HCT116 (cell line): ENCODE measurements at regions not wholly inside any gene's neighbourhood (a gene's known extent, or its start where the extent isn't known, plus 50 kb on each side); places are given as distances from the start of the nearest gene placed in this dataset.

Source experiments
- ATAC-seq: fragments of 200-7000 bp; cut with Tn5 transposase; 2 replicates; pipeline ENCODE4 v1.9.1; 2020; ENCODE audit warnings: mild to moderate bottlenecking, moderate library complexity
- BruUV-seq: library from RNA; stranded (reverse); fragments of 400-500 nt; replicated peaks from 2 replicates; lab custom pipeline; 2021; lab: Mats Ljungman, UMichigan
- CTCF ChIA-PET: fragments of 300-600 bp; sonication (Branson Sonifier 250); formaldehyde crosslinking; loops from one replicate; lab custom pipeline; 2021; ENCODE audit warnings: antibody characterized with exemption; lab: Charles Lee
- POLR2A ChIA-PET: fragments of 300-600, 350-600 bp; sonication (Branson Sonifier 250); formaldehyde crosslinking; loops from one replicate; lab custom pipeline; 2021; ENCODE audit warnings: antibody characterized with exemption; lab: Charles Lee
- RAD21 ChIA-PET, 2 experiments: fragments of 300-600 bp; sonication (Branson Sonifier 250); formaldehyde crosslinking; loops; one replicate each; lab custom pipeline; 2023; ENCODE audit warnings: low total read pairs in 2 of 2; ENCODE audit not compliant: uncharacterized antibody in 2 of 2, unreplicated experiment in 2 of 2, low non-redundant PET in 1 of 2; lab: Charles Lee
- DNase-seq: peaks from one replicate; pipeline ENCODE4 v3.0.0-alpha.2; 2010; ENCODE audit warnings: low read depth, low spot score
- H2AFZ ChIP-seq: fragments of 200-600 bp; shearing (Covaris generic), sonication (generic); 2 replicates; pipeline ENCODE4 v1.6.1; 2017; ENCODE audit warnings: low read depth, mixed run types, mixed read lengths, antibody characterized with exemption, low read length; ENCODE audit not compliant: poor library complexity, severe bottlenecking
- H3K27ac ChIP-seq: 2 replicates; pipeline ENCODE4 v1.5.1; 2012; ENCODE audit warnings: low read depth, low read length
- H3K27me3 ChIP-seq: fragments of 200-600 bp; sonication (generic); 2 replicates; pipeline ENCODE4 v1.6.1; 2016; ENCODE audit warnings: mixed run types, low read length, mixed read lengths; ENCODE audit not compliant: insufficient read depth
- H3K36me3 ChIP-seq, 2 experiments: fragments of 200-500 bp in 1 of 2; fragments of 200-600 bp in 1 of 2; sonication (Bioruptor generic) in 1 of 2; sonication (generic) in 1 of 2; 2 replicates each; pipeline versions ENCODE4 v1.5.1 to v1.6.1; 2014 to 2016; ENCODE audit warnings: low read length in 2 of 2, inconsistent platforms in 1 of 2, mixed read lengths in 1 of 2, mixed run types in 1 of 2; ENCODE audit not compliant: insufficient read depth in 2 of 2, control insufficient read depth in 1 of 2
- H3K4me1 ChIP-seq, 2 experiments: fragments of 200-600 bp in 1 of 2; sonication (generic) in 1 of 2; 2 replicates each; pipeline versions ENCODE4 v1.5.1 to v1.6.1; 2012 to 2017; ENCODE audit warnings: low read length in 2 of 2, inconsistent platforms in 1 of 2, mild to moderate bottlenecking in 1 of 2, mixed read lengths in 1 of 2, mixed run types in 1 of 2, moderate library complexity in 1 of 2; ENCODE audit not compliant: insufficient read depth in 2 of 2, control insufficient read depth in 1 of 2
- H3K4me2 ChIP-seq: fragments of 200-600 bp; sonication (generic); 2 replicates; pipeline ENCODE4 v1.6.1; 2017; ENCODE audit warnings: mixed run types, low read length, mixed read lengths
- H3K4me3 ChIP-seq, 2 experiments: fragments of 200-600 bp in 1 of 2; sonication (generic) in 1 of 2; replicated peaks in 1 of 2; 2 replicates each; pipeline ENCODE4 v1.5.1; 2011 to 2016; ENCODE audit warnings: low read length in 2 of 2, control low read depth in 1 of 2, low read depth in 1 of 2, mild to moderate bottlenecking in 1 of 2, mixed read lengths in 1 of 2, mixed run types in 1 of 2
- H3K79me2 ChIP-seq: fragments of 200-600 bp; sonication (generic); 2 replicates; pipeline ENCODE4 v1.6.1; 2017; ENCODE audit warnings: mild to moderate bottlenecking, mixed run types, low read length, moderate library complexity, mixed read lengths; ENCODE audit not compliant: insufficient read depth
- H3K9ac ChIP-seq: fragments of 200-600 bp; sonication (generic); 2 replicates; pipeline ENCODE4 v1.6.1; 2016; ENCODE audit warnings: low read length, mixed read lengths
- H3K9me2 ChIP-seq: fragments of 200-600 bp; sonication (generic), shearing (Covaris generic); 2 replicates; pipeline ENCODE4 v1.6.1; 2017; ENCODE audit warnings: mixed run types, mild to moderate bottlenecking, moderate library complexity; ENCODE audit not compliant: insufficient read depth
- H3K9me3 ChIP-seq, 2 experiments: fragments of 200-500 bp in 1 of 2; fragments of 200-600 bp in 1 of 2; sonication (Bioruptor generic) in 1 of 2; sonication (generic) in 1 of 2; 2 replicates each; pipeline ENCODE4 v1.6.1; 2014 to 2017; ENCODE audit warnings: low read length in 2 of 2, mixed read lengths in 2 of 2, inconsistent platforms in 1 of 2, low read depth in 1 of 2, mild to moderate bottlenecking in 1 of 2, mixed run types in 1 of 2, moderate library complexity in 1 of 2; ENCODE audit not compliant: control insufficient read depth in 1 of 2, insufficient read depth in 1 of 2
- H4K20me1 ChIP-seq: fragments of 200-600 bp; sonication (generic), shearing (Covaris generic); 2 replicates; pipeline ENCODE4 v1.6.1; 2017; ENCODE audit warnings: mixed run types, mild to moderate bottlenecking, moderate library complexity; ENCODE audit not compliant: insufficient read depth
- FOSL1 ChIP-seq: IDR thresholded peaks from 2 replicates; pipeline ENCODE4 v1.6.1; 2012; ENCODE audit warnings: low read depth
- RAD21 ChIP-seq: IDR thresholded peaks from 2 replicates; pipeline ENCODE4 v1.6.1; 2012; ENCODE audit warnings: low read depth, mild to moderate bottlenecking
- SIN3A ChIP-seq: IDR thresholded peaks from 2 replicates; pipeline ENCODE4 v1.6.1; 2012; ENCODE audit warnings: low read depth
- TCF7L2 ChIP-seq: IDR thresholded peaks from 2 replicates; pipeline ENCODE4 v1.7.0; 2011; ENCODE audit warnings: borderline replicate concordance, inconsistent platforms; ENCODE audit not compliant: insufficient read depth, insufficient read length; ENCODE audit errors: extremely low read depth
- intact Hi-C: fragments of 100-400 bp; cut with micrococcal nuclease; formaldehyde crosslinking; loops from 2 replicates; pipeline ENCODE4 v1.10.0; 2022
- TF ChIP-seq, protein P1 (sequence below), 3 experiments: fragments of 200-600 bp in 1 of 3; sonication (generic) in 1 of 3; IDR thresholded peaks in 2 of 3; conservative IDR thresholded peaks in 1 of 3; 2 replicates each; pipeline ENCODE4 v1.5.1; 2012 to 2017; ENCODE audit warnings: low read depth in 2 of 3, low read length in 2 of 3, antibody characterized with exemption in 1 of 3, borderline replicate concordance in 1 of 3, control low read depth in 1 of 3, mild to moderate bottlenecking in 1 of 3, mixed read lengths in 1 of 3, mixed run types in 1 of 3, moderate library complexity in 1 of 3; ENCODE audit not compliant: insufficient read depth in 1 of 3
- TF ChIP-seq, protein P2 (sequence below): IDR thresholded peaks from 2 replicates; pipeline ENCODE4 v1.6.1; 2012
- TF ChIP-seq, protein P3 (sequence below): IDR thresholded peaks from 2 replicates; pipeline ENCODE4 v1.6.1; 2012; ENCODE audit warnings: low read depth
- TF ChIP-seq, protein P4 (sequence below): IDR thresholded peaks from 2 replicates; pipeline ENCODE4 v1.6.1; 2012
- TF ChIP-seq, protein P5 (sequence below): IDR thresholded peaks from 2 replicates; pipeline ENCODE4 v1.6.1; 2011; ENCODE audit warnings: mild to moderate bottlenecking, low read length, moderate library complexity; ENCODE audit not compliant: insufficient replicate concordance; ENCODE audit errors: extremely low read depth

DNA sequence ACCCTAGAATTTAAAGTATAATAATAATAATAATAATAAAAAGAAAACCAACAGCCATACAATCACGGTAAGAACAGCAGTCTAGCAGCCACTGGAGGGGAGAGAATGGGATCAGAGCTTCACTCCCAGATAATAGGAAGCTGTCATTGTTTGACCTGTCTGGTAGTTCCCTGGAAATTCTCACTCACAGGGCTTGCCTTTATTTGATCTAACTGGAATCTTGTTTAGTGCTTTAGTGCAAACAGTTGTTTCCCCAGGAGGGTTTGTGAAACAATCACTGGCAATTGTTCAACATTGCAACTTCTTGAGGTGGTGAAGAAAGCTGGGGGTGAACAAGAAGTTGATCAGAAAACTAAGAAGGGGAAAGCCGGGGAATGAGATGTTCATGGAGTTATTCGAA, 68.7 kb upstream of the PTCSC3 start:
- Histone ChIP-seq H2AFZ (no peak overlapping the region), H3K4me1 (no peaks in the 10 kb centered on the region), H3K4me2 (no peak overlapping the region), H3K9me2 (no peaks in the 10 kb centered on the region), H3K27me3 (no peaks in the 10 kb centered on the region), H3K4me3 (no peak overlapping the region), H3K9ac (no peak overlapping the region), H3K36me3 (no peaks in the 10 kb centered on the region), H3K9me3 (no peaks in the 10 kb centered on the region), H3K27ac (no peak overlapping the region), H3K79me2 (no peaks in the 10 kb centered on the region), H4K20me1 (no peaks in the 10 kb centered on the region)
- intact Hi-C loops: no loop called here
- RAD21 ChIA-PET: no interaction called here
- CTCF ChIA-PET: no interaction called here
- POLR2A ChIA-PET: no interaction called here
- no TSS peak for BruUV-seq
- ATAC-seq (no peak), DNase-seq (no peak)
- TF ChIP-seq, protein P1, sequence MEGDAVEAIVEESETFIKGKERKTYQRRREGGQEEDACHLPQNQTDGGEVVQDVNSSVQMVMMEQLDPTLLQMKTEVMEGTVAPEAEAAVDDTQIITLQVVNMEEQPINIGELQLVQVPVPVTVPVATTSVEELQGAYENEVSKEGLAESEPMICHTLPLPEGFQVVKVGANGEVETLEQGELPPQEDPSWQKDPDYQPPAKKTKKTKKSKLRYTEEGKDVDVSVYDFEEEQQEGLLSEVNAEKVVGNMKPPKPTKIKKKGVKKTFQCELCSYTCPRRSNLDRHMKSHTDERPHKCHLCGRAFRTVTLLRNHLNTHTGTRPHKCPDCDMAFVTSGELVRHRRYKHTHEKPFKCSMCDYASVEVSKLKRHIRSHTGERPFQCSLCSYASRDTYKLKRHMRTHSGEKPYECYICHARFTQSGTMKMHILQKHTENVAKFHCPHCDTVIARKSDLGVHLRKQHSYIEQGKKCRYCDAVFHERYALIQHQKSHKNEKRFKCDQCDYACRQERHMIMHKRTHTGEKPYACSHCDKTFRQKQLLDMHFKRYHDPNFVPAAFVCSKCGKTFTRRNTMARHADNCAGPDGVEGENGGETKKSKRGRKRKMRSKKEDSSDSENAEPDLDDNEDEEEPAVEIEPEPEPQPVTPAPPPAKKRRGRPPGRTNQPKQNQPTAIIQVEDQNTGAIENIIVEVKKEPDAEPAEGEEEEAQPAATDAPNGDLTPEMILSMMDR (IDR thresholded peaks at IDR 0.05 in 2 of 3, conservative IDR thresholded peaks at IDR 0.05 in 1 of 3; ENCODE audit: borderline replicate concordance in 1 of 3, insufficient read depth in 1 of 3, low read depth in 2 of 3, low read length in 2 of 3): no peak
- TF ChIP-seq FOSL1: no peak
- no peak for TF ChIP-seq SIN3A
- TF ChIP-seq, protein P2, sequence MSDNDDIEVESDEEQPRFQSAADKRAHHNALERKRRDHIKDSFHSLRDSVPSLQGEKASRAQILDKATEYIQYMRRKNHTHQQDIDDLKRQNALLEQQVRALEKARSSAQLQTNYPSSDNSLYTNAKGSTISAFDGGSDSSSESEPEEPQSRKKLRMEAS: no peak
- no peak for TF ChIP-seq RAD21
- TF ChIP-seq, protein P3, sequence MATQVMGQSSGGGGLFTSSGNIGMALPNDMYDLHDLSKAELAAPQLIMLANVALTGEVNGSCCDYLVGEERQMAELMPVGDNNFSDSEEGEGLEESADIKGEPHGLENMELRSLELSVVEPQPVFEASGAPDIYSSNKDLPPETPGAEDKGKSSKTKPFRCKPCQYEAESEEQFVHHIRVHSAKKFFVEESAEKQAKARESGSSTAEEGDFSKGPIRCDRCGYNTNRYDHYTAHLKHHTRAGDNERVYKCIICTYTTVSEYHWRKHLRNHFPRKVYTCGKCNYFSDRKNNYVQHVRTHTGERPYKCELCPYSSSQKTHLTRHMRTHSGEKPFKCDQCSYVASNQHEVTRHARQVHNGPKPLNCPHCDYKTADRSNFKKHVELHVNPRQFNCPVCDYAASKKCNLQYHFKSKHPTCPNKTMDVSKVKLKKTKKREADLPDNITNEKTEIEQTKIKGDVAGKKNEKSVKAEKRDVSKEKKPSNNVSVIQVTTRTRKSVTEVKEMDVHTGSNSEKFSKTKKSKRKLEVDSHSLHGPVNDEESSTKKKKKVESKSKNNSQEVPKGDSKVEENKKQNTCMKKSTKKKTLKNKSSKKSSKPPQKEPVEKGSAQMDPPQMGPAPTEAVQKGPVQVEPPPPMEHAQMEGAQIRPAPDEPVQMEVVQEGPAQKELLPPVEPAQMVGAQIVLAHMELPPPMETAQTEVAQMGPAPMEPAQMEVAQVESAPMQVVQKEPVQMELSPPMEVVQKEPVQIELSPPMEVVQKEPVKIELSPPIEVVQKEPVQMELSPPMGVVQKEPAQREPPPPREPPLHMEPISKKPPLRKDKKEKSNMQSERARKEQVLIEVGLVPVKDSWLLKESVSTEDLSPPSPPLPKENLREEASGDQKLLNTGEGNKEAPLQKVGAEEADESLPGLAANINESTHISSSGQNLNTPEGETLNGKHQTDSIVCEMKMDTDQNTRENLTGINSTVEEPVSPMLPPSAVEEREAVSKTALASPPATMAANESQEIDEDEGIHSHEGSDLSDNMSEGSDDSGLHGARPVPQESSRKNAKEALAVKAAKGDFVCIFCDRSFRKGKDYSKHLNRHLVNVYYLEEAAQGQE: no peak
- TF ChIP-seq TCF7L2: no peak
- TF ChIP-seq, protein P4, sequence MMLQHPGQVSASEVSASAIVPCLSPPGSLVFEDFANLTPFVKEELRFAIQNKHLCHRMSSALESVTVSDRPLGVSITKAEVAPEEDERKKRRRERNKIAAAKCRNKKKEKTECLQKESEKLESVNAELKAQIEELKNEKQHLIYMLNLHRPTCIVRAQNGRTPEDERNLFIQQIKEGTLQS: no peak
- TF ChIP-seq, protein P5, sequence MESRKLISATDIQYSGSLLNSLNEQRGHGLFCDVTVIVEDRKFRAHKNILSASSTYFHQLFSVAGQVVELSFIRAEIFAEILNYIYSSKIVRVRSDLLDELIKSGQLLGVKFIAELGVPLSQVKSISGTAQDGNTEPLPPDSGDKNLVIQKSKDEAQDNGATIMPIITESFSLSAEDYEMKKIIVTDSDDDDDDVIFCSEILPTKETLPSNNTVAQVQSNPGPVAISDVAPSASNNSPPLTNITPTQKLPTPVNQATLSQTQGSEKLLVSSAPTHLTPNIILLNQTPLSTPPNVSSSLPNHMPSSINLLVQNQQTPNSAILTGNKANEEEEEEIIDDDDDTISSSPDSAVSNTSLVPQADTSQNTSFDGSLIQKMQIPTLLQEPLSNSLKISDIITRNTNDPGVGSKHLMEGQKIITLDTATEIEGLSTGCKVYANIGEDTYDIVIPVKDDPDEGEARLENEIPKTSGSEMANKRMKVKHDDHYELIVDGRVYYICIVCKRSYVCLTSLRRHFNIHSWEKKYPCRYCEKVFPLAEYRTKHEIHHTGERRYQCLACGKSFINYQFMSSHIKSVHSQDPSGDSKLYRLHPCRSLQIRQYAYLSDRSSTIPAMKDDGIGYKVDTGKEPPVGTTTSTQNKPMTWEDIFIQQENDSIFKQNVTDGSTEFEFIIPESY: no peak
